Heart left ventricle (tissue), 16 donors: ENCODE measurements at regions not wholly inside any gene's neighbourhood (a gene's known extent, or its start where the extent isn't known, plus 50 kb on each side); places are given as distances from the start of the nearest gene placed in this dataset.

Experiments
- ATAC-seq, 4 donors: fragments of 200-7000 bp; cut with Tn5 transposase; one replicate each; pipeline ENCODE4 v1.9.1; 2020 to 2022; ENCODE audit warnings: moderate library complexity in 4 of 4, mild to moderate bottlenecking in 3 of 4, moderate number of reproducible peaks in 1 of 4
- DNase-seq, 5 donors: peaks; one replicate each; pipeline ENCODE4 v3.0.0-alpha.2; 2020
- H3K27ac ChIP-seq, 12 donors: fragments of 200-600 bp; sonication (generic) in 4 of 12; one replicate each; pipeline versions ENCODE4 v1.5.0 to v1.8.0; 2016 to 2022; ENCODE audit warnings: mild to moderate bottlenecking in 2 of 12
- H3K27me3 ChIP-seq, 9 donors: fragments of 200-600 bp; sonication (generic) in 2 of 9; one replicate each; pipeline versions ENCODE4 v1.5.1 to v1.8.0; 2016 to 2022; ENCODE audit warnings: mild to moderate bottlenecking in 3 of 9
- H3K36me3 ChIP-seq, 9 donors: fragments of 200-600 bp; sonication (generic) in 2 of 9; one replicate each; pipeline versions ENCODE4 v1.5.0 to v1.8.0; 2018 to 2022; ENCODE audit warnings: mild to moderate bottlenecking in 2 of 9
- H3K4me1 ChIP-seq, 12 donors: fragments of 200-600 bp; sonication (generic) in 4 of 12; one replicate each; pipeline versions ENCODE4 v1.5.0 to v1.8.0; 2016 to 2022; ENCODE audit warnings: mild to moderate bottlenecking in 3 of 12
- H3K4me3 ChIP-seq, 12 donors: fragments of 200-600 bp; sonication (generic) in 4 of 12; one replicate each; pipeline versions ENCODE4 v1.5.0 to v1.8.0; 2017 to 2022; ENCODE audit warnings: mild to moderate bottlenecking in 9 of 12, moderate library complexity in 4 of 12
- H3K9me3 ChIP-seq, 12 donors: fragments of 200-600 bp; sonication (generic) in 4 of 12; one replicate each; pipeline versions ENCODE4 v1.5.0 to v1.8.0; 2016 to 2022; ENCODE audit warnings: mild to moderate bottlenecking in 1 of 12
- POLR2A ChIP-seq, 2 donors: fragments of 450-650 bp; IDR thresholded peaks; one replicate each; pipeline ENCODE4 v1.6.1; 2017; ENCODE audit warnings: antibody characterized with exemption in 2 of 2, mild to moderate bottlenecking in 2 of 2, moderate library complexity in 2 of 2
- WGBS, 4 donors: extraction: QIAGEN DNeasy Blood & Tissue Kit in 2 of 4; methylation state at CpG; one replicate each; pipeline versions ENCODE4 v1.1.5 to v1.1.7; 2013 to 2018; 5-methylcytosine and 5-hydroxymethylcytosine counted together
- intact Hi-C, 10 donors: fragments of 100-400 bp; cut with DNase I; formaldehyde crosslinking; loops; one replicate each; pipeline versions ENCODE4 v1.11.1 to v1.14.2; 2022
- TF ChIP-seq, protein P1 (sequence below), 12 donors: fragments of 200-600 bp; sonication (generic) in 4 of 12; IDR thresholded peaks; one replicate each; pipeline versions ENCODE4 v1.5.0 to v1.8.0; 2018 to 2022; ENCODE audit warnings: antibody characterized with exemption in 12 of 12, mild to moderate bottlenecking in 5 of 12
- donor health status: ischemic (EF 13 %, LVEDD 7.1; RV severe dilation, severe dysfunction).
- donor health status: healthy with polysubstance abuse.
- donor health status: DM: no; HTN: yes; CAD: no.
- donor health status: DM: no; HTN: no; CAD: no.
- donor health status: ischemic (EF 25% LVEDD 6.9; RV normal size, moderate dysfunction).
- donor health status: ischemic (EF 25% LVEDD 5.7; RV mildly dilated, moderate dysfunction).
- donor health status: healthy.
- donor health status: DM: yes; HTN: yes; CAD: no.
- donor health status: ischemic (EF 35%, LVEDD 5.7; RV mildly dilated, moderate dysfunction).
- donor health status: nonischemic (EF 11% LVEDD 7.7; RV severe dilation, severe dysfunction).
- donor health status: DM: yes; HTN: yes; CAD: no.
- donor health status: PGD.
- donor health status: ischemic (EF 29% LVEDD 5.4; RV normal size, mild dysfunction).
- donor health status: nonischemic (EF 23%, LVEDD 6.1; RV moderate dilation, normal function).

DNA sequence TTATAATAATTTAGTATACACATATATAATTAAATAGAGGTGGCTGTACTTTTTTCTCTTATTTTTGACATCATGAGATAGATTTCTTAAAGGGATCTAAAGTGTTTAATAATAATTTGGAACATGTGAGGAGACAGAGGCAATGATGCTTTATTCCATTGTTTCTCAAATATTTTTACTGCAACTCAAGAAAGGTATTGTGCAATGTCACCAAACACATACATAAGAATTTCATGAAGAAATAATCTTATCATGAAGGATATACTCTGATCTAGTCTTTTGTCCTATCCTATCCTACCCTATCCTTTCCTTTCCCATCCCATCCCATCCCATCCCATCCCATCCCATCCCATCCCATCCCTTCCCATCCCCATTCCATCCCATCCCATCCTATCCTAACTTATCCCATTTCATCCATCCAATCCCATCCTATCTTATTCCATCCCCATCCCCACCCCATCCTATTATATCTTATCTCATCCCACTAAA is 232.1 kb upstream of the SMIM21 start:
- Histone ChIP-seq H3K36me3 (no peaks in the 10 kb centered on the region), H3K4me3 (no peak overlapping the region), H3K4me1 (no peaks in the 10 kb centered on the region), H3K27ac (no peak overlapping the region), H3K27me3 (no peaks in the 10 kb centered on the region), H3K9me3 (peaks cover 0 to 27% (median 15%) of the 10 kb centered on the region in 12 donors)
- TF ChIP-seq POLR2A (IDR thresholded peaks at IDR 0.05), result no peak
- TF ChIP-seq, protein P1, sequence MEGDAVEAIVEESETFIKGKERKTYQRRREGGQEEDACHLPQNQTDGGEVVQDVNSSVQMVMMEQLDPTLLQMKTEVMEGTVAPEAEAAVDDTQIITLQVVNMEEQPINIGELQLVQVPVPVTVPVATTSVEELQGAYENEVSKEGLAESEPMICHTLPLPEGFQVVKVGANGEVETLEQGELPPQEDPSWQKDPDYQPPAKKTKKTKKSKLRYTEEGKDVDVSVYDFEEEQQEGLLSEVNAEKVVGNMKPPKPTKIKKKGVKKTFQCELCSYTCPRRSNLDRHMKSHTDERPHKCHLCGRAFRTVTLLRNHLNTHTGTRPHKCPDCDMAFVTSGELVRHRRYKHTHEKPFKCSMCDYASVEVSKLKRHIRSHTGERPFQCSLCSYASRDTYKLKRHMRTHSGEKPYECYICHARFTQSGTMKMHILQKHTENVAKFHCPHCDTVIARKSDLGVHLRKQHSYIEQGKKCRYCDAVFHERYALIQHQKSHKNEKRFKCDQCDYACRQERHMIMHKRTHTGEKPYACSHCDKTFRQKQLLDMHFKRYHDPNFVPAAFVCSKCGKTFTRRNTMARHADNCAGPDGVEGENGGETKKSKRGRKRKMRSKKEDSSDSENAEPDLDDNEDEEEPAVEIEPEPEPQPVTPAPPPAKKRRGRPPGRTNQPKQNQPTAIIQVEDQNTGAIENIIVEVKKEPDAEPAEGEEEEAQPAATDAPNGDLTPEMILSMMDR (IDR thresholded peaks at IDR 0.05), result no peak
- no peak for ATAC-seq
- intact Hi-C loops, result loop anchor here in 1 of 10 donors (10.0 kb wide), 1 partner anchor 65 kb away; no protein-coding TSS in a partner anchor
- DNase-seq, result no peak

DNA sequence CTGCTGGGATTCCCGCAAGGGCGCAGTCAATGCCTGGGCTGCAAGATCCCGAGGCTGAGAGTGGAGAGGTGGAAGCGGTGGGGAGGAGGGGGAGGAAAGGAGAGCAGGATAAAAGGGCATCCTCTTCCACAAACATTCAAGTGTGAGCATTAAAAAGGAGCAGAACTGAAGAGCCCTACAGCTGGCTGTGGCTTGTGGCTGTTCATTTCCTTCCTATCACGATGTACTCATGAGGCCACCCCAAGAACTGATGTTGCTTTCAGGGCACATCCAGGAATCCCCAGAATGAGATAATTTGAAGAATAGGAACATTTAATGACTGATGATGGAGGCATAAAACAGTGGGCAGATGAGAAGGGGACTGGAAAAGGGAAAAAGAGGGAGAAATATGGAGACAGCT is 230.8 kb upstream of the SMIM21 start:
- intact Hi-C loops, result no loop called here
- no peaks in the 10 kb centered on the region for H3K36me3 ChIP-seq
- H3K27ac ChIP-seq, result no peak overlapping the region
- TF ChIP-seq, protein P1 (IDR thresholded peaks at IDR 0.05), result no peak
- TF ChIP-seq POLR2A (IDR thresholded peaks at IDR 0.05), result no peak
- peaks cover 0 to 27% (median 15%) of the 10 kb centered on the region in 12 donors for H3K9me3 ChIP-seq
- 55 to 62% (median 60%) methylated on average over 5 of the region's 5 CpGs for WGBS, 4 donors
- H3K4me3 ChIP-seq, result no peak overlapping the region
- no peaks in the 10 kb centered on the region for H3K4me1 ChIP-seq
- H3K27me3 ChIP-seq, result no peaks in the 10 kb centered on the region
- DNase-seq, result no peak
- ATAC-seq, result no peak

DNA sequence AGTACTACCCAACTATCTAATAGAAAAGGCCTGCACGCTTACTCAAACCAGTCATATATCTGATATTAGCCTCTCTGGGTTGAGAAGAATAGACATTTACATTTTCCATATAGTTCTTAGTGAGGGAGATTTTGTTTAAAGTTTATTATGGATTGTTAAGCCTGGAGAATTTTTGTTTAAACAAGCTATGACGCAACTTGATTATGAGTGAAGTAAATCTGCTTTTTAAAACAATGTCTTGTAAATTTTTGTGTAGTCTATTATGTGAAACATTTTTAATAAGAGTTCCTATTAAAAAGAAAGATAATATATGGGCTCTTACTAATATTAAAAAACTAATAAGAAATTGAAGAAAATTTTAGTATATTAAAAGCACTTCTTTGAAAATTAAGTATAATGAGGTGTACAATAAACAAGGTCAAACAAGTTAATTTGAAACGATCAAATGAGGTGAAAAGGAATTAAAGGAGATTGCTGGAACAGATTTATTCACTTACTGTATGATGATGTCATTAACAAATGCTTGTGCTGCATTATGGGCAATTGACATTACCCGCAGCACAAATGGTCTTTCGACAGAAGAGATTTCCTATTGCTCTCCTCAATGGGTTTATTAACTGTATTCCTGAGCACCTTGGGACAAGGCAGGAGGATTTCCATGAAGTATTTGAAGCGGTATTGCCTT is 229.2 kb upstream of the SMIM21 start:
- H3K27ac ChIP-seq, result no peak overlapping the region
- intact Hi-C loops, result no loop called here
- ATAC-seq (no peak), DNase-seq (no peak)
- no peaks in the 10 kb centered on the region for H3K4me1 ChIP-seq
- H3K27me3 ChIP-seq, result no peaks in the 10 kb centered on the region
- 92 to 94% (median 93%) methylated on average over 6 of the region's 6 CpGs for WGBS, 4 donors
- TF ChIP-seq, protein P1 (IDR thresholded peaks at IDR 0.05), result no peak
- TF ChIP-seq POLR2A (IDR thresholded peaks at IDR 0.05), result no peak
- H3K36me3 ChIP-seq, result no peaks in the 10 kb centered on the region
- H3K4me3 ChIP-seq, result no peak overlapping the region
- peaks cover 0 to 19% (median 13%) of the 10 kb centered on the region in 12 donors for H3K9me3 ChIP-seq

DNA sequence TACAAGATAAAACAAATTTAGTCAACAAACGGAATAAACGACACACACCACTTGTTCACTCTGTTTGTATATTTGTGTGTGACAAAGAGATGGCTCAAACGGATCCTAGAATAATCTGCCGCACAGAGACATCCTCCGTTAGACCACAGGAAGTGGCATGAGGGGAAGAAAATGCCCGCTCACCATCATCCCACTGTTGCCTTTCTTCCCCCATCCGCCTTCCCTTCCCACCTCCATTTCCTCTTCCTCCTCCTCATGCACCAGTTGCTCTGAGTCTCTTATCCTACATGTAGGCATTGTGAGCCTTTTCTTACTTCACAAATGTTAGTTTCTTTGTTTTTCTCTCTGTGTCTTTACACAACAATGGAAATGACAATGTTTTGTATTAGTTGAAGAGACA is 228.5 kb upstream of the SMIM21 start:
- H3K4me1 ChIP-seq, result no peaks in the 10 kb centered on the region
- DNase-seq, result no peak
- H3K36me3 ChIP-seq, result no peaks in the 10 kb centered on the region
- ATAC-seq, result no peak
- no peaks in the 10 kb centered on the region for H3K27me3 ChIP-seq
- H3K27ac ChIP-seq, result no peak overlapping the region
- peaks cover 0 to 13% (median 7%) of the 10 kb centered on the region in 12 donors for H3K9me3 ChIP-seq
- no peak overlapping the region for H3K4me3 ChIP-seq
- intact Hi-C loops, result no loop called here
- 64 to 75% (median 69%) methylated on average over 7 of the region's 7 CpGs for WGBS, 4 donors
- TF ChIP-seq, protein P1 (IDR thresholded peaks at IDR 0.05), result no peak
- no peak for TF ChIP-seq POLR2A (IDR thresholded peaks at IDR 0.05)
